Panc1 (cell line): ENCODE measurements at regions not wholly inside any gene's neighbourhood (a gene's known extent, or its start where the extent isn't known, plus 50 kb on each side); places are given as distances from the start of the nearest gene placed in this dataset.

ENCODE experiments used
- ATAC-seq: fragments of 200-7000 bp; cut with Tn5 transposase; 2 replicates; pipeline ENCODE4 v1.9.1; 2020; ENCODE audit warnings: mild to moderate bottlenecking, moderate library complexity
- BruUV-seq: library from RNA; stranded (reverse); fragments of 400-500 nt; replicated peaks from 2 replicates; lab custom pipeline; 2021; lab: Mats Ljungman, UMichigan
- CTCF ChIA-PET: fragments of 300-600 bp; sonication (Branson Sonifier 250); formaldehyde crosslinking; loops from one replicate; lab custom pipeline; 2022; ENCODE audit warnings: antibody characterized with exemption; lab: Charles Lee
- POLR2A ChIA-PET: fragments of 300-600 bp; sonication (Branson Sonifier 250); formaldehyde crosslinking; loops from one replicate; lab custom pipeline; 2022; ENCODE audit warnings: antibody characterized with exemption; lab: Charles Lee
- DNase-seq: peaks from one replicate; pipeline ENCODE4 v3.0.0-alpha.2; 2010; ENCODE audit warnings: low read depth, low spot score
- H3K27ac ChIP-seq: 2 replicates; pipeline ENCODE4 v1.5.1; 2011; ENCODE audit warnings: mild to moderate bottlenecking, low read length, inconsistent platforms
- H3K27me3 ChIP-seq: fragments of 200-500 bp; sonication (Bioruptor generic); 2 replicates; pipeline ENCODE4 v1.6.0; 2014; ENCODE audit warnings: low read length, inconsistent platforms; ENCODE audit not compliant: control insufficient read depth, insufficient read depth
- H3K36me3 ChIP-seq: fragments of 200-500 bp; sonication (Bioruptor generic); 2 replicates; pipeline ENCODE4 v1.5.1; 2014; ENCODE audit warnings: inconsistent platforms, mild to moderate bottlenecking, low read length, moderate library complexity; ENCODE audit not compliant: control insufficient read depth, insufficient read depth
- H3K4me1 ChIP-seq: 2 replicates; pipeline ENCODE4 v1.5.1; 2011; ENCODE audit warnings: inconsistent platforms, mild to moderate bottlenecking, low read length, moderate library complexity; ENCODE audit not compliant: control insufficient read depth, insufficient read depth
- H3K4me3 ChIP-seq, 2 experiments: 2 replicates each; pipeline ENCODE4 v1.5.1; 2011 to 2012; ENCODE audit warnings: low read depth in 2 of 2, low read length in 2 of 2, mild to moderate bottlenecking in 2 of 2, inconsistent platforms in 1 of 2, moderate library complexity in 1 of 2
- H3K9me3 ChIP-seq: fragments of 200-500 bp; sonication (Bioruptor generic); 2 replicates; pipeline ENCODE4 v1.5.1; 2014; ENCODE audit warnings: low read depth, mild to moderate bottlenecking, inconsistent platforms, low read length, moderate library complexity; ENCODE audit not compliant: control insufficient read depth, insufficient read depth
- POLR2AphosphoS5 ChIP-seq: IDR thresholded peaks from 2 replicates; pipeline ENCODE4 v1.6.1; 2012; ENCODE audit warnings: mild to moderate bottlenecking, low read depth, low read length, moderate library complexity
- REST ChIP-seq, 2 experiments: IDR thresholded peaks; 2 replicates each; pipeline ENCODE4 v1.6.1; 2011 to 2012; ENCODE audit warnings: low read depth in 2 of 2, control low read depth in 1 of 2, low read length in 1 of 2, mild to moderate bottlenecking in 1 of 2, moderate library complexity in 1 of 2; ENCODE audit not compliant: insufficient read depth in 1 of 2
- SIN3A ChIP-seq: IDR thresholded peaks from 2 replicates; pipeline ENCODE4 v1.6.1; 2012; ENCODE audit warnings: low read depth, mild to moderate bottlenecking, low read length, moderate library complexity, borderline replicate concordance; ENCODE audit not compliant: insufficient read depth
- TCF7L2 ChIP-seq: IDR thresholded peaks from 2 replicates; pipeline ENCODE4 v1.6.1; 2011; ENCODE audit warnings: mild to moderate bottlenecking, low read depth, low read length, inconsistent platforms
- in situ Hi-C: cut with HindIII; loops from 2 replicates; pipeline ENCODE4 v1.10.0; 2016; ENCODE audit warnings: low sequenced_read_pairs, low pct_unique_long_range_greater_than_20kb
- intact Hi-C: fragments of 100-400 bp; cut with micrococcal nuclease; formaldehyde crosslinking; loops from one replicate; pipeline ENCODE4 v1.10.0; 2022; ENCODE audit not compliant: unreplicated experiment
- TF ChIP-seq, protein P1 (sequence below): fragments of 450-650 bp; IDR thresholded peaks from 2 replicates; pipeline ENCODE4 v1.5.1; 2017; ENCODE audit warnings: mild to moderate bottlenecking

DNA sequence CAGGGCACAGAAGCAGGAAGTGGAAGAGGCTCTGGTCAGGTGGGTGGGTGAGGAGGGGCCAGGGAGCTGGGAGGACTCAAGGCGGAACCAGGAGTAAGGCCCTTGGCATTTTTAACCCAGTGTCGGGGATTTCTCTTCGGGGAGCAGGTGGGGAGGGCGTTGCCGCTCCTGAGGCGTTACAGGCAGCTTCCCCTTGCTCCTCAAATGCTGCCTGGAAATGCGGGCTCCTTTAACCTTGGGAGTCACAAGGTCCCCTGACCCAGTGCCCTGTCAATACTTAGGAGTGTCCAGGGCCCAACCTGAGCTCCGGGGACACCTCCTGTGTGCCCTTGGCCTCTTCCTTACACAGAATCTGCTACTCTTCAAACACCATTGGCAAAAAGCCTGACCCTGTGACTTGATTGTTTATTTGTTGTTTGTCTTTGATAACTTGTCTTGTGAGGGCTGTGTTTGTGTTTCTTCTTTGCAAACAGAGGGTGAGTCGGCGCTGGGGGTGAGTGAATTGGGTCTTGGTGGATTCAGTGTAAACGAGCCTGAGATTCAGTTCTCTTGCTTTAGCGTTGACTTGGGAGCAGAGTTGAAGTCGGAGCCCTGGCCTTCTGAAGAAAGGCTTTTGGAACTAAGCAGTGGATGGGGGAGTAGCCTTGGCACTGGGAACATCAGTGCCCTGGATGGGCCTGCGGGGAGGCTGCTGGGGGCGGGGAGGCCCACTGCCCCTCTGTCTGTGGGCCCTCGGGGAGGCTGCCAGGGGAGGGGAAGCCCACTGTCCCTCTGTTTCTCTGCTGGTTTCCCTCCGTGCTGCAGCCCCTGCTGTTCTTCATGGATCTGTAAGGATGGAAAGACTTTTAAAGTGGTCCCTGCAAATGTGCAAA, 300.7 kb upstream of the IRX4 start:
- no peaks in the 10 kb centered on the region for H3K9me3 ChIP-seq
- BruUV-seq = no TSS peak
- H3K4me1 ChIP-seq = no peaks in the 10 kb centered on the region
- TF ChIP-seq POLR2AphosphoS5 = no peak
- TF ChIP-seq TCF7L2 = no peak
- TF ChIP-seq, protein P1, sequence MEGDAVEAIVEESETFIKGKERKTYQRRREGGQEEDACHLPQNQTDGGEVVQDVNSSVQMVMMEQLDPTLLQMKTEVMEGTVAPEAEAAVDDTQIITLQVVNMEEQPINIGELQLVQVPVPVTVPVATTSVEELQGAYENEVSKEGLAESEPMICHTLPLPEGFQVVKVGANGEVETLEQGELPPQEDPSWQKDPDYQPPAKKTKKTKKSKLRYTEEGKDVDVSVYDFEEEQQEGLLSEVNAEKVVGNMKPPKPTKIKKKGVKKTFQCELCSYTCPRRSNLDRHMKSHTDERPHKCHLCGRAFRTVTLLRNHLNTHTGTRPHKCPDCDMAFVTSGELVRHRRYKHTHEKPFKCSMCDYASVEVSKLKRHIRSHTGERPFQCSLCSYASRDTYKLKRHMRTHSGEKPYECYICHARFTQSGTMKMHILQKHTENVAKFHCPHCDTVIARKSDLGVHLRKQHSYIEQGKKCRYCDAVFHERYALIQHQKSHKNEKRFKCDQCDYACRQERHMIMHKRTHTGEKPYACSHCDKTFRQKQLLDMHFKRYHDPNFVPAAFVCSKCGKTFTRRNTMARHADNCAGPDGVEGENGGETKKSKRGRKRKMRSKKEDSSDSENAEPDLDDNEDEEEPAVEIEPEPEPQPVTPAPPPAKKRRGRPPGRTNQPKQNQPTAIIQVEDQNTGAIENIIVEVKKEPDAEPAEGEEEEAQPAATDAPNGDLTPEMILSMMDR = no peak
- TF ChIP-seq REST (IDR thresholded peaks at IDR 0.05; ENCODE audit: insufficient read depth in 1 of 2, low read depth in 2 of 2, low read length in 1 of 2) = no peak
- no peak for TF ChIP-seq SIN3A
- H3K27me3 ChIP-seq = no peaks in the 10 kb centered on the region
- CTCF ChIA-PET = no interaction called here
- intact Hi-C loops = no loop called here
- POLR2A ChIA-PET = no interaction called here
- H3K4me3 ChIP-seq = no peak overlapping the region
- in situ Hi-C loops = no loop called here
- no peak overlapping the region for H3K27ac ChIP-seq
- DNase-seq (no peak), ATAC-seq (no peak)
- no peaks in the 10 kb centered on the region for H3K36me3 ChIP-seq

DNA sequence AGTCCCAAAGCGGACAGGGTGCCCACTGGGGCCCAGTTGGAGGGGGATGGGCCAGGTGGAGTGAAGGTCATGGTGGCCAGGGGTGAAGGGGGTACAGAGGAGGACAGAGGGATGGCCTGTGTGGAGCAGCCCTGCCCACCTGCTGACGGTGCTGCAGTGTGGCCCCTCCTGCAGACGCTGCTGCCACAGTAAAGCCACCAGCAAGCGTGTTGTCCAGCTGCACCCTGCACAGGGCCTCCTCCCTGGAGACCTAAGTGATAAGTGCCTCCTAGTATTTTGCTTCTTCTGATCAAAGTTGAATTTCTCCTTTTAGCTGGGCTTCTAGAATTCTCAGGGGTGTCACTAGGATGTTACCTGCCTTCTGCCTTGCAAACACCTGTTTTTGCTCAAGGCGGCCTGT, 299.3 kb upstream of the IRX4 start:
- H3K36me3 ChIP-seq = no peaks in the 10 kb centered on the region
- no peak overlapping the region for H3K27ac ChIP-seq
- DNase-seq (no peak), ATAC-seq (no peak)
- no peaks in the 10 kb centered on the region for H3K27me3 ChIP-seq
- ChIA-PET POLR2A (no interaction called here), CTCF (no interaction called here)
- intact Hi-C loops = no loop called here
- BruUV-seq = no TSS peak
- H3K9me3 ChIP-seq = no peaks in the 10 kb centered on the region
- in situ Hi-C loops = no loop called here
- no peak overlapping the region for H3K4me3 ChIP-seq
- TF ChIP-seq, protein P1 = no peak
- TF ChIP-seq SIN3A (no peak), REST (IDR thresholded peaks at IDR 0.05; ENCODE audit: insufficient read depth in 1 of 2, low read depth in 2 of 2, low read length in 1 of 2) (no peak), TCF7L2 (no peak), POLR2AphosphoS5 (no peak)
- no peaks in the 10 kb centered on the region for H3K4me1 ChIP-seq
